ENCODE measurements at regions not wholly inside any gene's neighbourhood (a gene's known extent, or its start where the extent isn't known, plus 50 kb on each side); places are given as distances from the start of the nearest gene placed in this dataset.

DNA sequence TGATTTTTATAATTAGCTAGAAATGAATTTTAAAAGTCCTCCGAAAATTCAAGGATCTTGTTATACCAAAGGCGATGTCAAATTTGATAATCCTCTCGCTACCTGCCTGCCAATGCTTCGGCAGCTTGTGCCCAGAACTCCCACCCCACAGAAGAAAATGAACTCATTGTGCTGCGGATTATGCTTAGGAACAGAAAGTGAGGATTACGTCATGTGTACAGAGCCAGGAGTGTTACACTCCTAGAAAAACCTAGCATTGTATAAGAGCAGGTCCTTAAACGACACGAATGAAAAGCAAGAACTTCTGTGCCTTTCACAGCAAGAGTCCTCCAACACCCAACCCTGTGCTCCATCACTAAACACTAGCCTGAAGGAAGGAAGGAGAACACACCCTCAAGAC, 168.3 kb downstream of the RNF152 start:
- no peak overlapping the region for H3K9ac ChIP-seq (ENCODE audit: insufficient read depth in 1 of 2, low read depth in 2 of 2, low read length in 2 of 2)
- no TSS peak for BruUV-seq (replicated peaks)

More for the DNA sequence above, 168.3 kb downstream of the RNF152 start:
- POLR2A ChIA-PET = no interaction called here
- H3K9me1 ChIP-seq (ENCODE audit: control insufficient read depth, insufficient read depth, low read length) = no peaks in the 10 kb centered on the region
- H3K9me3 ChIP-seq (replicated peaks; ENCODE audit: control insufficient read depth, insufficient read depth, low read depth, low read length) = no peaks in the 10 kb centered on the region
- DNase-seq (ENCODE audit: extremely low read depth in 1 of 4, low spot score in 3 of 4) (no peak), ATAC-seq (no peak), FAIRE-seq (no peak)
- CTCF ChIA-PET (ENCODE audit: low intra/inter-chr PET ratio) = no interaction called here
- intact Hi-C loops (cut with micrococcal nuclease) = no loop called here
- TF ChIP-seq ZNF561 (CRISPR knock-in tag; conservative IDR thresholded peaks at IDR 0.05) (no peak), ETS2 (tag; IDR thresholded peaks at IDR 0.05; ENCODE audit: borderline replicate concordance, poor library complexity, severe bottlenecking) (no peak), NR1H2 (CRISPR knock-in tag; IDR thresholded peaks at IDR 0.05) (no peak), ZNF644 (tag; IDR thresholded peaks at IDR 0.05; ENCODE audit: low read depth) (no peak), ZNF217 (CRISPR knock-in tag; IDR thresholded peaks at IDR 0.05) (no peak), SRSF3 (IDR thresholded peaks at IDR 0.05; ENCODE audit: insufficient read depth, low read length) (no peak), SIRT6 (IDR thresholded peaks at IDR 0.05; ENCODE audit: low read depth, low read length) (no peak), PURB (CRISPR knock-in tag; IDR thresholded peaks at IDR 0.05; ENCODE audit: low read depth) (no peak), NFIC (IDR thresholded peaks at IDR 0.05) (no peak), JUND (IDR thresholded peaks at IDR 0.05; ENCODE audit: borderline replicate concordance, low read depth, low read length) (no peak), JUND (tag; IDR thresholded peaks at IDR 0.05; ENCODE audit: borderline replicate concordance, low read depth, low read length) (no peak), MXI1 (IDR thresholded peaks at IDR 0.05; ENCODE audit: low read depth, low read length) (no peak)
- TF ChIP-seq, protein P1, sequence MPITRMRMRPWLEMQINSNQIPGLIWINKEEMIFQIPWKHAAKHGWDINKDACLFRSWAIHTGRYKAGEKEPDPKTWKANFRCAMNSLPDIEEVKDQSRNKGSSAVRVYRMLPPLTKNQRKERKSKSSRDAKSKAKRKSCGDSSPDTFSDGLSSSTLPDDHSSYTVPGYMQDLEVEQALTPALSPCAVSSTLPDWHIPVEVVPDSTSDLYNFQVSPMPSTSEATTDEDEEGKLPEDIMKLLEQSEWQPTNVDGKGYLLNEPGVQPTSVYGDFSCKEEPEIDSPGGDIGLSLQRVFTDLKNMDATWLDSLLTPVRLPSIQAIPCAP (CRISPR knock-in tag; IDR thresholded peaks at IDR 0.05; ENCODE audit: borderline replicate concordance) = no peak
- TF ChIP-seq, protein P2, sequence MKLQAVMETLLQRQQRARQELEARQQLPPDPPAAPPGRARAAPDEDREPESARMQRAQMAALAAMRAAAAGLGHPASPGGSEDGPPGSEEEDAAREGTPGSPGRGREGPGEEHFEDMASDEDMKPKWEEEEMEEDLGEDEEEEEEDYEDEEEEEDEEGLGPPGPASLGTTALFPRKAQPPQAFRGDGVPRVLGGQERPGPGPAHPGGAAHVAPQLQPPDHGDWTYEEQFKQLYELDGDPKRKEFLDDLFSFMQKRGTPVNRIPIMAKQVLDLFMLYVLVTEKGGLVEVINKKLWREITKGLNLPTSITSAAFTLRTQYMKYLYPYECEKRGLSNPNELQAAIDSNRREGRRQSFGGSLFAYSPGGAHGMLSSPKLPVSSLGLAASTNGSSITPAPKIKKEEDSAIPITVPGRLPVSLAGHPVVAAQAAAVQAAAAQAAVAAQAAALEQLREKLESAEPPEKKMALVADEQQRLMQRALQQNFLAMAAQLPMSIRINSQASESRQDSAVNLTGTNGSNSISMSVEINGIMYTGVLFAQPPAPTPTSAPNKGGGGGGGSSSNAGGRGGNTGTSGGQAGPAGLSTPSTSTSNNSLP (IDR thresholded peaks at IDR 0.05; ENCODE audit: borderline replicate concordance, low read depth, low read length) = no peak
- no peaks in the 10 kb centered on the region for H3K36me3 ChIP-seq (ENCODE audit: control insufficient read depth, insufficient read depth, low read length)
- H3K4me3 ChIP-seq = no peak overlapping the region
- in situ Hi-C loops (cut with MboI) = no loop called here
- H3K27me3 ChIP-seq (ENCODE audit: control insufficient read depth in 2 of 2, insufficient read depth in 2 of 2, low read length in 2 of 2) = no peaks in the 10 kb centered on the region
- no peak overlapping the region for H2AFZ ChIP-seq (ENCODE audit: low read depth, low read length)
- H3K79me2 ChIP-seq (ENCODE audit: control insufficient read depth, insufficient read depth, low read length) = no peaks in the 10 kb centered on the region
- WGBS (ENCODE audit: insufficient coverage, low coverage, missing lambda C conversion rate) = 1% methylated on average over 8 of the region's 8 CpGs
- H4K20me1 ChIP-seq (replicated peaks; ENCODE audit: control insufficient read depth, insufficient read depth, low read length) = no peaks in the 10 kb centered on the region
- H3K27ac ChIP-seq (ENCODE audit: extremely low read depth, low read depth, low read length) = no peak overlapping the region
- H3K4me2 ChIP-seq (ENCODE audit: insufficient read depth, low read length) = no peak overlapping the region
- no peaks in the 10 kb centered on the region for H3K4me1 ChIP-seq (replicated peaks in 1 of 2; ENCODE audit: control insufficient read depth in 2 of 2, insufficient read depth in 2 of 2, low read length in 2 of 2)

Measured in K562 (cell line).